CD8-positive, alpha-beta memory T cell (primary cell): ENCODE measurements at regions not wholly inside any gene's neighbourhood (a gene's known extent, or its start where the extent isn't known, plus 50 kb on each side); places are given as distances from the start of the nearest gene placed in this dataset.
A peak's percentile ranks its signal among the peaks of the same experiment; 100 is the strongest.
"Not testable (repeated sequence)": the region's sequence is repeated elsewhere in the genome, so short reads cannot be mapped to it uniquely, and the experiment has no call there.

Experiments used
- CTCF ChIA-PET: fragments of 350-600 bp; sonication (Branson Sonifier 250); formaldehyde crosslinking; loops from one replicate; lab custom pipeline; 2021; ENCODE audit warnings: antibody characterized with exemption; lab: Charles Lee
- POLR2A ChIA-PET: fragments of 350-600 bp; sonication (Branson Sonifier 250); formaldehyde crosslinking; loops from one replicate; lab custom pipeline; 2021; ENCODE audit warnings: antibody characterized with exemption; lab: Charles Lee
- DNase-seq, 5 donors: peaks; one replicate each; pipeline versions ENCODE4 v3.0.0 to v3.0.0-alpha.2; 2020 to 2022; ENCODE audit warnings: mixed read lengths in 1 of 5
- H3K27ac ChIP-seq: one replicate; pipeline ENCODE4 v1.7.0; 2013; ENCODE audit warnings: low read depth, mild to moderate bottlenecking, low read length, moderate library complexity
- H3K27me3 ChIP-seq: 2 replicates; pipeline ENCODE4 v1.7.0; 2013; ENCODE audit warnings: low read length, mild to moderate bottlenecking; ENCODE audit not compliant: insufficient read depth, poor library complexity, severe bottlenecking
- H3K36me3 ChIP-seq: 2 replicates; pipeline ENCODE4 v1.7.0; 2013; ENCODE audit warnings: mild to moderate bottlenecking, low read length, moderate library complexity; ENCODE audit not compliant: insufficient read depth
- H3K4me1 ChIP-seq: 2 replicates; pipeline ENCODE4 v1.7.0; 2013; ENCODE audit warnings: mild to moderate bottlenecking, low read length, moderate library complexity; ENCODE audit not compliant: insufficient read depth
- H3K4me3 ChIP-seq: 2 replicates; pipeline ENCODE4 v1.7.0; 2013; ENCODE audit warnings: mild to moderate bottlenecking, low read length
- H3K9me3 ChIP-seq: 2 replicates; pipeline ENCODE4 v1.7.0; 2013; ENCODE audit warnings: mild to moderate bottlenecking, low read length
- H3K27ac Mint-ChIP-seq, 8 donors: one replicate each; pipeline ENCODE4 v1.8.0; 2020 to 2021; ENCODE audit warnings: mixed read lengths in 8 of 8, mild to moderate bottlenecking in 6 of 8, inconsistent platforms in 3 of 8, moderate library complexity in 3 of 8
- H3K27me3 Mint-ChIP-seq, 2 donors: one replicate each; pipeline ENCODE4 v1.8.0; 2020 to 2021; ENCODE audit warnings: mixed read lengths in 2 of 2, mild to moderate bottlenecking in 1 of 2, moderate library complexity in 1 of 2
- H3K36me3 Mint-ChIP-seq, 3 donors: one replicate each; pipeline ENCODE4 v1.8.0; 2020 to 2021; ENCODE audit warnings: mixed read lengths in 3 of 3, inconsistent platforms in 1 of 3, mild to moderate bottlenecking in 1 of 3
- H3K4me1 Mint-ChIP-seq, 3 donors: one replicate each; pipeline ENCODE4 v1.8.0; 2020 to 2021; ENCODE audit warnings: mixed read lengths in 3 of 3, inconsistent platforms in 1 of 3, mild to moderate bottlenecking in 1 of 3
- H3K4me3 Mint-ChIP-seq, 7 donors: one replicate each; pipeline ENCODE4 v1.8.0; 2020 to 2021; ENCODE audit warnings: mixed read lengths in 7 of 7, mild to moderate bottlenecking in 6 of 7, moderate library complexity in 4 of 7, inconsistent platforms in 2 of 7
- H3K9me3 Mint-ChIP-seq, 5 donors: one replicate each; pipeline ENCODE4 v1.8.0; 2020 to 2022; ENCODE audit warnings: mixed read lengths in 5 of 5, mild to moderate bottlenecking in 3 of 5, moderate library complexity in 2 of 5, inconsistent platforms in 1 of 5

- ChIA-PET CTCF (interaction anchor here (1.1 kb wide), 1 partner anchor 16 kb away, joined by 3 read pairs; no protein-coding TSS in a partner anchor), POLR2A (no interaction called here)
- Histone ChIP-seq H3K27me3 (no peaks in the 10 kb centered on the region), H3K36me3 (no peaks in the 10 kb centered on the region), H3K9me3 (no peaks in the 10 kb centered on the region), H3K4me3 (no peak overlapping the region), H3K4me1 (no peaks in the 10 kb centered on the region), H3K27ac (no peak overlapping the region)
- no peak overlapping the region for H3K27ac Mint-ChIP-seq
- H3K9me3 Mint-ChIP-seq = no peaks in the 10 kb centered on the region
- peaks cover 8 to 20% of the 10 kb centered on the region in 2 donors for H3K27me3 Mint-ChIP-seq
- no peaks in the 10 kb centered on the region for H3K4me1 Mint-ChIP-seq
- no peak for DNase-seq
- H3K4me3 Mint-ChIP-seq = no peak overlapping the region
- H3K36me3 Mint-ChIP-seq = no peaks in the 10 kb centered on the region
These were observed 150.9 kb downstream of the ZNF22 start for GRCh38 chr10:45151467-45152214.

GRCh38 chr10:45152726-45153125 lies 152.0 kb downstream of the ZNF22 start:
- H3K9me3 Mint-ChIP-seq = no peaks in the 10 kb centered on the region
- Histone ChIP-seq H3K27me3 (no peaks in the 10 kb centered on the region), H3K4me1 (no peaks in the 10 kb centered on the region), H3K9me3 (no peaks in the 10 kb centered on the region), H3K36me3 (no peaks in the 10 kb centered on the region), H3K4me3 (no peak overlapping the region), H3K27ac (no peak overlapping the region)
- CTCF ChIA-PET = no interaction called here
- no peak overlapping the region for H3K27ac Mint-ChIP-seq
- no peaks in the 10 kb centered on the region for H3K4me1 Mint-ChIP-seq
- POLR2A ChIA-PET = no interaction called here
- no peak overlapping the region for H3K4me3 Mint-ChIP-seq
- H3K36me3 Mint-ChIP-seq = no peaks in the 10 kb centered on the region
- peaks cover 8 to 18% of the 10 kb centered on the region in 2 donors for H3K27me3 Mint-ChIP-seq
- DNase-seq = no peak

- Mint-ChIP-seq H3K36me3 (no peaks in the 10 kb centered on the region), H3K27me3 (peaks cover 8 to 18% of the 10 kb centered on the region in 2 donors), H3K4me1 (no peaks in the 10 kb centered on the region), H3K4me3 (no peak overlapping the region), H3K27ac (no peak overlapping the region), H3K9me3 (no peaks in the 10 kb centered on the region)
- ChIA-PET CTCF (no interaction called here), POLR2A (no interaction called here)
- Histone ChIP-seq H3K27me3 (no peaks in the 10 kb centered on the region), H3K36me3 (no peaks in the 10 kb centered on the region), H3K27ac (no peak overlapping the region), H3K4me3 (no peak overlapping the region), H3K9me3 (no peaks in the 10 kb centered on the region), H3K4me1 (no peaks in the 10 kb centered on the region)
- no peak for DNase-seq
These were observed 153.8 kb downstream of the ZNF22 start for GRCh38 chr10:45154502-45154901.

DNA sequence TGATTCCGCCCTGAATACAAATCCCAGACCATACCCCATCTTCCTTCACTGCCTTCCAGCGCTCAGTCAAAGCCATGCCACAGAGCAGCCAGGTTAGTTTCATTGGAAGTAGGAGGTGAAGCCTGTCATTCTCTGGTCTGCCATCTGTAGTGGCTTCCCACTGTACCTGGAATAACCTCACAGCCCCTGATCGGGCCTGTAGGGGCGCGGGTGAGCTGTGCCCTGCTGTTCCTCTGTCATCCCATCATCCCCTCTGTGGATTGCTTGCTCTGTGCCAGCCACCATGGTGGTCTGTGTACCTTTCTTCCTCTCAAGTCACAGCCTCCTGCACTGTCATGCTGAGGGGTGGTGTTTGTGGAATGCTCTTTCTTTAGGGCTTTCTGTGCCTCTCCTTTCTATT lies 155.1 kb downstream of the ZNF22 start:
- H3K27me3 Mint-ChIP-seq = peaks cover 5 to 18% of the 10 kb centered on the region in 2 donors
- no peaks in the 10 kb centered on the region for H3K4me1 Mint-ChIP-seq
- H3K27ac Mint-ChIP-seq = peak overlapping the region in 1 of 8 donors; percentile 35
- H3K9me3 Mint-ChIP-seq = no peaks in the 10 kb centered on the region
- Histone ChIP-seq H3K4me3 (no peak overlapping the region), H3K27me3 (no peaks in the 10 kb centered on the region), H3K27ac (no peak overlapping the region), H3K9me3 (no peaks in the 10 kb centered on the region), H3K4me1 (no peaks in the 10 kb centered on the region), H3K36me3 (no peaks in the 10 kb centered on the region)
- no peak for DNase-seq
- H3K4me3 Mint-ChIP-seq = no peak overlapping the region
- ChIA-PET CTCF (no interaction called here), POLR2A (no interaction called here)
- no peaks in the 10 kb centered on the region for H3K36me3 Mint-ChIP-seq

GRCh38 chr10:45160271-45160670 lies 155.1 kb downstream of the OR13A1 start:
- Histone ChIP-seq H3K4me1 (no peaks in the 10 kb centered on the region), H3K9me3 (no peaks in the 10 kb centered on the region), H3K36me3 (no peaks in the 10 kb centered on the region), H3K27me3 (no peaks in the 10 kb centered on the region), H3K4me3 (no peak overlapping the region), H3K27ac (no peak overlapping the region)
- DNase-seq = no peak
- Mint-ChIP-seq H3K27me3 (peaks cover 1 to 15% of the 10 kb centered on the region in 2 donors), H3K4me3 (no peak overlapping the region), H3K4me1 (no peaks in the 10 kb centered on the region), H3K9me3 (no peaks in the 10 kb centered on the region), H3K27ac (no peak overlapping the region), H3K36me3 (no peaks in the 10 kb centered on the region)
- ChIA-PET CTCF (no interaction called here), POLR2A (no interaction called here)

- Histone ChIP-seq H3K4me3 (no peak overlapping the region), H3K4me1 (no peaks in the 10 kb centered on the region), H3K36me3 (no peaks in the 10 kb centered on the region), H3K27me3 (no peaks in the 10 kb centered on the region), H3K27ac (no peak overlapping the region), H3K9me3 (no peaks in the 10 kb centered on the region)
- Mint-ChIP-seq H3K4me3 (no peak overlapping the region), H3K4me1 (no peaks in the 10 kb centered on the region), H3K27me3 (peaks cover 0 to 6% of the 10 kb centered on the region in 2 donors), H3K36me3 (no peaks in the 10 kb centered on the region), H3K27ac (no peak overlapping the region), H3K9me3 (no peaks in the 10 kb centered on the region)
- CTCF ChIA-PET = no interaction called here
- POLR2A ChIA-PET = no interaction called here
- no peak for DNase-seq
These were observed 152.0 kb downstream of the OR13A1 start for GRCh38 chr10:45163315-45163975.

DNA sequence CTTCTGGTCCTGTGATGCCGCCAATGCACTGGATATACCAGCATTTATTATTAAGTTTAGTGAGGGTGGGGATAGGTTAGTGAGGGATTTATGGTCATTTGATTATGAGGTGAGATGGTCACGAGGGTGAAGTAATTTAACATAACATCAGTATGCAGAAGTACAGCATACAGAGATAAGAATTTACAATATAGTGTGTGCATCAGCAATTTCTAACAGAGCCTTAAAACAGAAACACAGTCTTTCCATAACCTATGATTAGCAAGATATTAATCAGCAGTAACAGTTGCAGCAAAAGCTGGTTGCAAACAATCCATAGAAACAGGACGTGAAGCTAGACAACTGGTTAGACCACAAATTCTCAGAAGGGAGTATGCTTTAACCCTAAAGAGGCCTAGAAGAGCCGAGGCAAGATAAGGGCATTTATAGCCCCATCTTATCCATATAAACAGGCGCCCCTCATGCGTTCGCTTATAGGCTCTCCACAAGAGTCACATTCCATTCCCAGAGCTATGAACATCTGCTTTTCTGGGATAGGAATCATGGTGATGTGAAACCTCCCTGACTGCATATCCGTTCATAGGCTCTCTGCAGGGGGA lies 139.8 kb downstream of the OR13A1 start:
- H3K27me3 ChIP-seq, H3K9me3 Mint-ChIP-seq, H3K4me1 ChIP-seq, H3K27ac ChIP-seq, H3K9me3 ChIP-seq, POLR2A ChIA-PET, H3K4me3 Mint-ChIP-seq, H3K4me1 Mint-ChIP-seq, H3K4me3 ChIP-seq, DNase-seq, H3K36me3 Mint-ChIP-seq, CTCF ChIA-PET, H3K27ac Mint-ChIP-seq, H3K36me3 ChIP-seq: not testable (repeated sequence)
- H3K27me3 Mint-ChIP-seq = peaks cover 4 to 26% of the 10 kb centered on the region in 2 donors

DNA sequence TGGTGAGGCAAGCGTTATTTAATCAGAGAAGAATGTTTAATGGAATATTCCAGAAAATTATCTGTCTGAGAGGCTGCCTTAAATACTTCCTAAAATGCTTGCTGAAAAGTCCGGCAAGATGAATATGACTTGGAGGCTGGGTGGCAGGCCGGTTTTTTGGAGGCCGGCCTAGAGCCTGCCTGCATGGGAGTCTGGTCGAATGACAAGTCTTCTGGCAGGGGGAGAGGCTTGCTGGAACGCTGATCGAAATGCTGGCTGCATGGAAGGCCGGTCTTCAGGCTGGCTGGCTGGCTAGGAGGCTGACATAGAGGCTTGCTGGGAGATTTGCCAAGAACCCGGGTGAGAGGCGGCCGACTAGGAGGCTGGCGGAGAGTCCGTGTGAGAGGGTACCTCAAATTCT lies 135.7 kb downstream of the OR13A1 start:
- Histone ChIP-seq H3K27ac (no peak overlapping the region), H3K9me3 (no peaks in the 10 kb centered on the region), H3K4me1 (no peaks in the 10 kb centered on the region), H3K4me3 (no peak overlapping the region), H3K27me3 (no peaks in the 10 kb centered on the region), H3K36me3 (no peaks in the 10 kb centered on the region)
- Mint-ChIP-seq H3K36me3 (no peaks in the 10 kb centered on the region), H3K9me3 (no peaks in the 10 kb centered on the region), H3K4me3 (no peak overlapping the region), H3K27ac (no peak overlapping the region), H3K4me1 (no peaks in the 10 kb centered on the region), H3K27me3 (peaks cover 0 to 18% of the 10 kb centered on the region in 2 donors)
- CTCF ChIA-PET = no interaction called here
- POLR2A ChIA-PET = no interaction called here
- DNase-seq = no peak
